Left lung (tissue), 4 donors: ENCODE measurements at regions not wholly inside any gene's neighbourhood (a gene's known extent, or its start where the extent isn't known, plus 50 kb on each side); places are given as distances from the start of the nearest gene placed in this dataset.

ENCODE experiments used
- ATAC-seq: fragments of 200-7000 bp; cut with Tn5 transposase; one replicate; pipeline ENCODE4 v1.9.1; 2020; ENCODE audit warnings: moderate library complexity
- DNase-seq, 4 donors: peaks; one replicate each; pipeline ENCODE4 v3.0.0-alpha.2; 2013 to 2020
- H3K27ac ChIP-seq, 2 donors: fragments of 200-600 bp; sonication (generic) in 1 of 2; one replicate each; pipeline versions ENCODE4 v1.5.0 to v1.8.0; 2020 to 2021
- H3K27me3 ChIP-seq, 2 donors: fragments of 200-600 bp; sonication (generic) in 1 of 2; one replicate each; pipeline versions ENCODE4 v1.5.0 to v1.8.0; 2020 to 2021
- H3K36me3 ChIP-seq, 2 donors: fragments of 200-600 bp; sonication (generic) in 1 of 2; one replicate each; pipeline versions ENCODE4 v1.5.0 to v1.8.0; 2020 to 2021
- H3K4me1 ChIP-seq, 2 donors: fragments of 200-600 bp; one replicate each; pipeline ENCODE4 v1.8.0; 2021
- H3K4me3 ChIP-seq, 2 donors: fragments of 200-600 bp; sonication (generic) in 1 of 2; one replicate each; pipeline versions ENCODE4 v1.5.0 to v1.8.0; 2020 to 2021; ENCODE audit warnings: mild to moderate bottlenecking in 1 of 2
- H3K9me3 ChIP-seq, 2 donors: fragments of 200-600 bp; sonication (generic) in 1 of 2; one replicate each; pipeline versions ENCODE4 v1.5.0 to v1.8.0; 2020 to 2021
- intact Hi-C, 2 donors: fragments of 100-400 bp; cut with DNase I; formaldehyde crosslinking; loops; one replicate each; pipeline versions ENCODE4 v1.11.2 to v1.14.2; 2022
- TF ChIP-seq, protein P1 (sequence below), 2 donors: fragments of 200-600 bp; sonication (generic) in 1 of 2; IDR thresholded peaks; one replicate each; pipeline versions ENCODE4 v1.5.0 to v1.8.0; 2021; ENCODE audit warnings: antibody characterized with exemption in 2 of 2
- donor health status: DM: no; HTN: yes; CAD: no.
- donor health status: DM: no; HTN: no; CAD: no.

DNA sequence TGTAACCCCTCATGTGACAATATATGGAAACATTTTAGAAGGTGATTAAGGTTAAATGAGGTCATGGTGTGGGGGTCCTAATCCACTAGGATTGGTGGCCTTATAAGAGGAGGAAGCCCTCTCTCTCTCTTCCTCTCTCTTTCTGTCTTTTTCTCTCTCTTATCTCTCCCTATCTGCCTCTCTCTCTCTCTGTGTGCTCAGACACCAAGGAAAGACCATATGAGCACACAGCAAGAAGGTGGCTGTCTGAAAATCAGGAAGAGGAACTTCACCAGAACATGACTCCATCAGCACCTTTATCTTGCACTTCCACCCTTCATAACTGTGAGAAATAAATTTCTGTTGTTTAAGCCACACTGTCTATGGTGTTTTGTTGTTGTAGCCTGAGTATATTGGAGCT lies 1472.2 kb downstream of the PCDH7 start:
- Histone ChIP-seq H3K27ac (no peak overlapping the region), H3K27me3 (no peaks in the 10 kb centered on the region), H3K36me3 (no peaks in the 10 kb centered on the region), H3K4me3 (no peak overlapping the region), H3K9me3 (peaks cover 0 to 10% of the 10 kb centered on the region in 2 donors), H3K4me1 (no peaks in the 10 kb centered on the region)
- ATAC-seq, result no peak
- no peak for DNase-seq
- intact Hi-C loops, result no loop called here
- TF ChIP-seq, protein P1, sequence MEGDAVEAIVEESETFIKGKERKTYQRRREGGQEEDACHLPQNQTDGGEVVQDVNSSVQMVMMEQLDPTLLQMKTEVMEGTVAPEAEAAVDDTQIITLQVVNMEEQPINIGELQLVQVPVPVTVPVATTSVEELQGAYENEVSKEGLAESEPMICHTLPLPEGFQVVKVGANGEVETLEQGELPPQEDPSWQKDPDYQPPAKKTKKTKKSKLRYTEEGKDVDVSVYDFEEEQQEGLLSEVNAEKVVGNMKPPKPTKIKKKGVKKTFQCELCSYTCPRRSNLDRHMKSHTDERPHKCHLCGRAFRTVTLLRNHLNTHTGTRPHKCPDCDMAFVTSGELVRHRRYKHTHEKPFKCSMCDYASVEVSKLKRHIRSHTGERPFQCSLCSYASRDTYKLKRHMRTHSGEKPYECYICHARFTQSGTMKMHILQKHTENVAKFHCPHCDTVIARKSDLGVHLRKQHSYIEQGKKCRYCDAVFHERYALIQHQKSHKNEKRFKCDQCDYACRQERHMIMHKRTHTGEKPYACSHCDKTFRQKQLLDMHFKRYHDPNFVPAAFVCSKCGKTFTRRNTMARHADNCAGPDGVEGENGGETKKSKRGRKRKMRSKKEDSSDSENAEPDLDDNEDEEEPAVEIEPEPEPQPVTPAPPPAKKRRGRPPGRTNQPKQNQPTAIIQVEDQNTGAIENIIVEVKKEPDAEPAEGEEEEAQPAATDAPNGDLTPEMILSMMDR (IDR thresholded peaks at IDR 0.05), result no peak

DNA sequence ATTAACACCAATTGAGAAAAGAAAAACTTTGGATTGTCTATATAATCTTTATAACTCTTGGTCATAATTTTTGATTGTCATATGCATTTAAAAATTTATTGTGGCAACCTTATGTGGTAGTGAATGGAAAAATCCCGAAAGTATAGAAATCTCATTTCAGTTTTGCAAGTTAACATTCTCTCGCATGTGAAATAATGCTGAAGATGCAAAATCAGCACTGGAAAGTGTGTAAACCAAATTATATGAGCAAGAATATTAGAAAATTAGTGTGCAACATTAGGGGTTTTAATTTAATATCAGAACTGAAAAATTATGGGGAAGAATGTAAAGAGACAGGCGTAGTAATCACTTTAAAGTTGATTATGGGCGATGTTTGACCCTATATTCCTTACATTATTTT lies 1472.8 kb downstream of the PCDH7 start:
- TF ChIP-seq, protein P1 (IDR thresholded peaks at IDR 0.05), result no peak
- Histone ChIP-seq H3K4me1 (no peaks in the 10 kb centered on the region), H3K4me3 (no peak overlapping the region), H3K36me3 (no peaks in the 10 kb centered on the region), H3K27me3 (no peaks in the 10 kb centered on the region), H3K27ac (no peak overlapping the region), H3K9me3 (peaks cover 0 to 10% of the 10 kb centered on the region in 2 donors)
- DNase-seq, result no peak
- no peak for ATAC-seq
- intact Hi-C loops, result no loop called here

DNA sequence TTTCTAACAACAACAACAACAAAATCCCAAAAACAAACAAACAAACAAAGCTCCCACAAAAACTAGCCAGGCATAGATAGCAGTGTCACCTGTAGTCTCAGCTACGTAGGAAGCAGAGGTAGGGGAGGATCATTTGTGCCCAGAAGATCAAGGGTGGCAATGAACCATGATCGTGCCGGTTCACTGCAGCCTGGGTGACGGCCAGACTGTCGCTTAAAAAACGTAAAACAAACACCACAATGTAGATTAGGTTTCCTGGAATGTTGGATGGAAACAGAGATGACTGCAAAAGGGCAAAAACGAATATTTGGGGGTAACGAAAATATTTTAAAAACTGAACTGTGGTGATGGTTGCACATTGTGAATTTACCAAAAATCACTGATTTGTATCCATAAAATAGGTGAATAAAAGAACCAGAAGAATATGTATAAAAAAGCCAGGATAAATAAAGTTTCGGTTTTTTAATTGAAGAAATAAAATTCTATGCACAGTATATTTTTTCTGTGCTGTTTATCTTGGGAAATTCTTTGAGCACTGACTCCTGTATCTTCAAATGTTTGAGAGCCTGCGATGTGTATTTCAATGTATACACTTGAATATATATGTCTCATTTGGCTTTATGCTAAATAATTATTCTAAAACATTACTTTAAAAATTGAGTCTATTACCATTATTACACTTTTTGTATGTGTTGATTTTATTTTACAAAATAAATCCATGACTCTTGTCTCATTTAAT lies 1477.0 kb downstream of the PCDH7 start:
- H3K9me3 ChIP-seq, result peaks cover 0 to 3% of the 10 kb centered on the region in 2 donors
- no peaks in the 10 kb centered on the region for H3K36me3 ChIP-seq
- intact Hi-C loops, result no loop called here
- ATAC-seq, result no peak
- no peak overlapping the region for H3K27ac ChIP-seq
- H3K4me1 ChIP-seq, result no peaks in the 10 kb centered on the region
- no peak overlapping the region for H3K4me3 ChIP-seq
- DNase-seq, result no peak
- H3K27me3 ChIP-seq, result no peaks in the 10 kb centered on the region
- TF ChIP-seq, protein P1 (IDR thresholded peaks at IDR 0.05), result no peak

DNA sequence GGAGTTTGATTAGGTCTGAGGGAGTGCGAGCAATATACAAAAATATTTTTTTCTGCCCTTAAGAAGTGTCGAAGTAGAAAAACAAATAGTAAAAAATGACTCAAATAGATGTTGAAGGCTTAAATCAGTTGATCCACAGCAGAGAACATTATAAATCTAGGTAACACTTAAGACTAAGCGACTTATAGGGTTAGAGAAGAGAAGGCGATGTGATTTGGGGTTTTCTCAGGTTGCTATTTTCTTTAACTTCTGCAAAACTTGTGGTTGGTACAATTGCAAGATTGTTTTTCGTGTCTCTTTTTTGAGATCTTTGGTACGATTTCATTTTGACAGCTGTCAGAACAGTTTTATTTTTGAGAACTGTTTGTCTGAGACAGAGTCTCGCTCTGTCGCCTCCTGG lies 1479.5 kb downstream of the PCDH7 start:
- Histone ChIP-seq H3K4me3 (no peak overlapping the region), H3K27ac (no peak overlapping the region), H3K9me3 (peaks cover 0 to 6% of the 10 kb centered on the region in 2 donors), H3K27me3 (no peaks in the 10 kb centered on the region), H3K36me3 (no peaks in the 10 kb centered on the region), H3K4me1 (no peaks in the 10 kb centered on the region)
- no peak for ATAC-seq
- DNase-seq, result no peak
- intact Hi-C loops, result no loop called here
- TF ChIP-seq, protein P1 (IDR thresholded peaks at IDR 0.05), result no peak

DNA sequence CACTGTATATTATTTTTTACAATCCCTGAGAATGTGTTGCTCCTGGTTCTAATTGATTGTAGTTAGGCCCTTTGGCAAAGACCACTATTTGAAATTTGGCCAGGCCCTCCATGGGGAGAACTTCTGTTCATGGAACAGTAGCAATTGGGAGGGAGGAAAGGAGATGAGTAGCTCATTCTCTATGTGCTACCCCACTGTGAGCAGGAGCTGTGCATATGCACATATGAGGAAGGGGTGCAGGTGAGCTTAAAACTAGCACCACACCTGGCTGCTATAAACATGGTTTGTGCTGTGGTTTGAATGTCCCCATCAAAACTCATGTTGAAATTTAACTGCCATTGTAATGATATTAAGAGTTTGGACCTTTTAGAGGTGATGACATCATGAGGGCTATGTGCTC lies 1483.2 kb downstream of the PCDH7 start:
- Histone ChIP-seq H3K36me3 (no peaks in the 10 kb centered on the region), H3K27ac (no peak overlapping the region), H3K4me1 (no peaks in the 10 kb centered on the region), H3K27me3 (no peaks in the 10 kb centered on the region), H3K4me3 (no peak overlapping the region), H3K9me3 (peaks cover 0 to 23% of the 10 kb centered on the region in 2 donors)
- ATAC-seq, result no peak
- intact Hi-C loops, result no loop called here
- no peak for DNase-seq
- TF ChIP-seq, protein P1 (IDR thresholded peaks at IDR 0.05), result no peak
